Chondrocyte (in vitro differentiated cells): ENCODE measurements at regions not wholly inside any gene's neighbourhood (a gene's known extent, or its start where the extent isn't known, plus 50 kb on each side); places are given as distances from the start of the nearest gene placed in this dataset.

Experiments used
- DNase-seq: peaks from one replicate; pipeline ENCODE4 v3.0.0; 2021; ENCODE audit warnings: mixed read lengths, low spot score
- H3K27ac Mint-ChIP-seq: one replicate; pipeline ENCODE4 v1.8.0; 2021; ENCODE audit warnings: mild to moderate bottlenecking, moderate library complexity, mixed read lengths; ENCODE audit not compliant: unreplicated experiment
- H3K27me3 Mint-ChIP-seq: 2 replicates; pipeline ENCODE4 v1.8.0; 2021; ENCODE audit warnings: low read depth, mixed read lengths
- H3K36me3 Mint-ChIP-seq: 2 replicates; pipeline ENCODE4 v1.8.0; 2021; ENCODE audit warnings: low read depth, mixed read lengths
- H3K4me1 Mint-ChIP-seq: 2 replicates; pipeline ENCODE4 v1.8.0; 2021; ENCODE audit warnings: low read depth, mild to moderate bottlenecking, mixed read lengths
- H3K4me3 Mint-ChIP-seq: one replicate; pipeline ENCODE4 v1.8.0; 2021; ENCODE audit warnings: mild to moderate bottlenecking, moderate library complexity, mixed read lengths; ENCODE audit not compliant: unreplicated experiment
- H3K9me3 Mint-ChIP-seq: 2 replicates; pipeline ENCODE4 v1.8.0; 2021; ENCODE audit warnings: low read depth, mixed read lengths
- TF ChIP-seq, protein P1 (sequence below): fragments of 200-600 bp; sonication (generic); IDR thresholded peaks from 2 replicates; pipeline ENCODE4 v1.5.0; 2021; ENCODE audit warnings: antibody characterized with exemption, mild to moderate bottlenecking, moderate library complexity

DNA sequence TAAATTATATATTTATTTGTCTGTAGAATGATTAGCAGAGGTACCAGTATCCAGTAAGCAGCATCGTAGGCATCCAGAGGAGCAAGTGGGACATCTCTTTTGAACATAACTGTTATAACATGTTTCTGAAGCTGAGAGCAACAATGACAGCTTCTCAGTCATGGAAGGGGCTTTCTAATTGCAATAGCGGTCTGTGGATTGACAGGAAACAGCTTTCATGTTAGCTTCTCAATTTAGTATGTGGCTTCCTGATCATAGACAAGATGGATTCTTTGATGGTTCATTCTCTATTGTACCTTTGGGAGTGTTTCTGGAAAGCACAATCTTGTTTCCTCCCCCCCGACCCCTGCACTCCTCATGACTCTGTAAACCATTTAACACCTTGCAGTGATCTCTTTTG is 434.6 kb upstream of the GNPDA2 start:
- DNase-seq: no peak
- Mint-ChIP-seq H3K4me1 (no peaks in the 10 kb centered on the region), H3K4me3 (no peak overlapping the region), H3K27ac (no peak overlapping the region), H3K9me3 (no peaks in the 10 kb centered on the region), H3K27me3 (no peaks in the 10 kb centered on the region), H3K36me3 (no peaks in the 10 kb centered on the region)
- TF ChIP-seq, protein P1, sequence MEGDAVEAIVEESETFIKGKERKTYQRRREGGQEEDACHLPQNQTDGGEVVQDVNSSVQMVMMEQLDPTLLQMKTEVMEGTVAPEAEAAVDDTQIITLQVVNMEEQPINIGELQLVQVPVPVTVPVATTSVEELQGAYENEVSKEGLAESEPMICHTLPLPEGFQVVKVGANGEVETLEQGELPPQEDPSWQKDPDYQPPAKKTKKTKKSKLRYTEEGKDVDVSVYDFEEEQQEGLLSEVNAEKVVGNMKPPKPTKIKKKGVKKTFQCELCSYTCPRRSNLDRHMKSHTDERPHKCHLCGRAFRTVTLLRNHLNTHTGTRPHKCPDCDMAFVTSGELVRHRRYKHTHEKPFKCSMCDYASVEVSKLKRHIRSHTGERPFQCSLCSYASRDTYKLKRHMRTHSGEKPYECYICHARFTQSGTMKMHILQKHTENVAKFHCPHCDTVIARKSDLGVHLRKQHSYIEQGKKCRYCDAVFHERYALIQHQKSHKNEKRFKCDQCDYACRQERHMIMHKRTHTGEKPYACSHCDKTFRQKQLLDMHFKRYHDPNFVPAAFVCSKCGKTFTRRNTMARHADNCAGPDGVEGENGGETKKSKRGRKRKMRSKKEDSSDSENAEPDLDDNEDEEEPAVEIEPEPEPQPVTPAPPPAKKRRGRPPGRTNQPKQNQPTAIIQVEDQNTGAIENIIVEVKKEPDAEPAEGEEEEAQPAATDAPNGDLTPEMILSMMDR: no peak

DNA sequence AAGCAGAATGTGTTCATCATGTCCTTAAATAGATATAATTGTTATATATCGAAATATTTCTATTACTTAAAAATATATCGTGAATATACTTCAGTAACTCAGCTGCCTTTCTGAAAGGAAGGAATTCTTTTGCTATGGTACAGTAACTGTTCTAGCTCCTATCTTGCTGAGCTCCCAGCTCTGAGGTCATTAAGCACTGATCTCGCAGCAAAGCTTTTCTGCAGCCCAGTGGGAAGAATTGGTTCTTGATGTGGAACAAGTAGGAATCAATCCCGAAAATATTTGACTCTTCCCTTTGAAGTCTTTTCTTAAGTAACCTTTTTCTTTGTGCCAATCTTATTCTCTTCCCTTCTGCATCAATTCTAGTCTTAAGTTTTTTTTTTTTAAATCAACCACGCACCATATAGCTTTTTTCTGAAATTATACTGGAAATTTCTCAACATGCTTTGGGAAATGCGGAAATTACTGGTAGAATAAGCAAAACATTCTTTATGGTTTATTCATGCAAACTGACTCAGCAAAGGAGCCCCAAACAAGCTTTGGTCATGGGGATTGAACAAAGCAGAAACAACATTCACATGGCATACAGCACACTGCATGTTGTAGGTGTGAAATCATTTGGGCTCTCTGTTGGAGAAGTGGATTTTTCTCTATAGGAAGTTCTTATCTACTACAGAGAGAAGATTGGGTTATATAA is 428.9 kb upstream of the GNPDA2 start:
- Mint-ChIP-seq H3K4me1 (no peaks in the 10 kb centered on the region), H3K9me3 (no peaks in the 10 kb centered on the region), H3K36me3 (no peaks in the 10 kb centered on the region), H3K4me3 (no peak overlapping the region), H3K27me3 (no peaks in the 10 kb centered on the region), H3K27ac (no peak overlapping the region)
- DNase-seq: no peak
- TF ChIP-seq, protein P1: no peak

DNA sequence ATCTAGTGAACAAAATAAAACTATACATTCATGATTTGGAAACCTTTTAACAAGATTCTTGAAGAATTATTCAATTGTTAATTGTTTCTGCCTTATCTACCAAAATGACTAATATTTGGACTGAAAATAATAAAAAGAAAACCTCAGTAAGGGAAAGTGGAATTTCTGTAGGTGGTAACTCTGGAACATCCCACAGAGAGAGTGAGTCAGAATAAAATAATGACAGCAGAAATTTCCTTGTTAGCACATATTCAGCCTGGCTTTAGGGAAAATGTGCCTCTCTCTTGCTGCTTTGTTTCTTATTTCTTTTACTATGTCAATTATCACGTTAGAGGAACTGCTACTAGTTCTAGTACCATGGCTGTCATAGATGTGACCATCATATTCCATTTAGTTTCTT is 421.5 kb upstream of the GNPDA2 start:
- peaks cover 3% of the 10 kb centered on the region for H3K27me3 Mint-ChIP-seq
- TF ChIP-seq, protein P1: no peak
- H3K36me3 Mint-ChIP-seq: no peaks in the 10 kb centered on the region
- no peak overlapping the region for H3K4me3 Mint-ChIP-seq
- no peaks in the 10 kb centered on the region for H3K9me3 Mint-ChIP-seq
- DNase-seq: no peak
- peaks cover 4% of the 10 kb centered on the region for H3K4me1 Mint-ChIP-seq
- H3K27ac Mint-ChIP-seq: no peak overlapping the region

DNA sequence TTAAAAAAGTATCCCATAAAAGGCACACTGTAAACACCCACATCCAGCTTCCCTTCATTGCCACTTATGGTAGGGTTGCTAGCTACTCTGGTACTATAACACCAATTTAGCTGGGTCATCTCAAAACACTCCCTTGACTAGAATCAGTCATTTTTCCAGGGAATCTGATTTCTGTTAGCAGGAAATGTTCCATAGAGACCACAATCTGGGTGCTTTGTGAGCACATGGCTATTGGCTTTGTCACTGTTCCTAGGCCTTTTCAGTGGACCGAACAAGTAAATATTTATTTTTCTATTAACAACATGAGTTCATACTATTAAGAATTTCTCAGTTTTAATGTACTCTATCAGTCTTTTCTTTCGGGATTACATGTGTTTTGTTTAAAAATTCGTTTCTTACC is 404.7 kb upstream of the GNPDA2 start:
- H3K27ac Mint-ChIP-seq: no peak overlapping the region
- H3K27me3 Mint-ChIP-seq: peaks cover 2% of the 10 kb centered on the region
- TF ChIP-seq, protein P1: no peak

DNA sequence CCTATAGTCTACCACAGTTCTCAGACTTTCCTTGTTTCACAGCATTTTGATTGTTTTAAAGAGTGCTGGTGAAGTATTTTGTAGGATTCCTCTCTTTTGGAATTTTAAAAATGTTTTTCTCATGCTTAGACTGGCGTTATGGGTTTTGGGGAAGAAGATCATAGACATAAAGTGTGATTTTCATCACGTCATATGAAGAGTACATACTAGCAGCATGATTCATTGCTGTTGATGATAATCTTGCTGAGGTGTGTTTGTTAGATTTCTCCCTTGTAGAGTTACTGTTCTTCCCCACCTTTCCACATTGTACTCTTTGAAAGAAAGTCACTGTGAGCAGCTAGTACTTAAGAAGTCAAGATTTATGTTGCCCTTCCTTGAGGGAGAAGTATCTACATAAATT is 396.1 kb upstream of the GNPDA2 start:
- TF ChIP-seq, protein P1: no peak
- H3K4me3 Mint-ChIP-seq: no peak overlapping the region

More for the DNA sequence above, 404.7 kb upstream of the GNPDA2 start:
- Mint-ChIP-seq H3K9me3 (peaks cover 9% of the 10 kb centered on the region), H3K4me3 (no peak overlapping the region), H3K36me3 (no peaks in the 10 kb centered on the region), H3K4me1 (no peaks in the 10 kb centered on the region)
- no peak for DNase-seq

More for the DNA sequence above, 396.1 kb upstream of the GNPDA2 start:
- no peak for DNase-seq
- Mint-ChIP-seq H3K4me1 (no peaks in the 10 kb centered on the region), H3K9me3 (no peaks in the 10 kb centered on the region), H3K27me3 (peaks cover 2% of the 10 kb centered on the region), H3K27ac (no peak overlapping the region), H3K36me3 (no peaks in the 10 kb centered on the region)
